ENCODE measurements at regions not wholly inside any gene's neighbourhood (a gene's known extent, or its start where the extent isn't known, plus 50 kb on each side); places are given as distances from the start of the nearest gene placed in this dataset.

DNA sequence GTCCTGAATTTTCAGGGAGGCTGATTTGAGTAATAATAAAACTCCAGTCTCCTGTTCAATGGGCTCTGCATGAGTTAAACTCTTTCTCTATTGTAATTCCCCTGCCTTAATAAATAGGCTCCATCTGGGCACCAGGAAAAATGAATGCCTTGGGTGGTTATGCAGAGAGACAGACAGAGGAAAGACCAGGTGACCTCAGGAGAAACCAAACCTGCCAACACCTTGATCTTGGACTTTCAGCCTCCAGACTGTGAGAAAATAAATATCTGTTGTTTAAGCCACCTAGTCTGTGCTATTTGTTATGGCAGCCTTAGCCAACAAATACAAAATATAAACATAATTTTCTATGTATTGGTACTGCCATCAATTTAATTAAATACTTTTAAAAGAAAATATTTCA lies 64.8 kb upstream of the RAP2B start:
- TF ChIP-seq CEBPB (IDR thresholded peaks at IDR 0.05) (no peak), TAF1 (IDR thresholded peaks at IDR 0.05; ENCODE audit: low read depth) (no peak), EP300 (IDR thresholded peaks at IDR 0.05; ENCODE audit: borderline replicate concordance) (no peak), RAD21 (IDR thresholded peaks at IDR 0.05; ENCODE audit: low read depth) (no peak), FOXM1 (IDR thresholded peaks at IDR 0.05; ENCODE audit: borderline replicate concordance, low read depth) (no peak), NFIC (IDR thresholded peaks at IDR 0.05) (no peak), TEAD4 (IDR thresholded peaks at IDR 0.05) (no peak), TCF12 (IDR thresholded peaks at IDR 0.05; ENCODE audit: low read depth) (no peak)
- TF ChIP-seq, protein P1, sequence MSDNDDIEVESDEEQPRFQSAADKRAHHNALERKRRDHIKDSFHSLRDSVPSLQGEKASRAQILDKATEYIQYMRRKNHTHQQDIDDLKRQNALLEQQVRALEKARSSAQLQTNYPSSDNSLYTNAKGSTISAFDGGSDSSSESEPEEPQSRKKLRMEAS (IDR thresholded peaks at IDR 0.05): no peak

DNA sequence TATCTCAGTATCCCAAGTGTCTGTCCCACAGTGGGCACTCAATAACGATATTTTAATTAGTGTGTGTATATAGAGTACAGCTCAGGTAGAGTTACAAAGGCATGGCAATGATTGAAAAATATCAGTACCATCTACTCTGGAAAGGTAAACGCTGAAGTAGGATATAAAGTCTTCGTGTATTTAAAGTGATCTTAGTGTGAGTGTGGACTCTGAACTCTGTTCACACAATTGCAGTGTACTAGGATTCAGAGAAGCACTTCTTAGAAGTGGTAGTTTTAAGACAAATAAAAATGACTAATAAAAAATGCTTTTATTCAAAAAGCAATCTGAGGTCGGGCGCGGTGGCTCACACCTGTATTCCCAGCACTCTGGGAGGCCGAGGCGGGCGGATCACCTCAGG lies 62.9 kb upstream of the RAP2B start:
- TF ChIP-seq TAF1 (IDR thresholded peaks at IDR 0.05; ENCODE audit: low read depth) (no peak), TEAD4 (IDR thresholded peaks at IDR 0.05) (no peak), TCF12 (IDR thresholded peaks at IDR 0.05; ENCODE audit: low read depth) (no peak), FOXM1 (IDR thresholded peaks at IDR 0.05; ENCODE audit: borderline replicate concordance, low read depth) (no peak), CEBPB (IDR thresholded peaks at IDR 0.05) (no peak), EGR1 (IDR thresholded peaks at IDR 0.05) (no peak), CREB1 (IDR thresholded peaks at IDR 0.05; ENCODE audit: low read depth) (no peak), EP300 (IDR thresholded peaks at IDR 0.05; ENCODE audit: borderline replicate concordance) (no peak), NFIC (IDR thresholded peaks at IDR 0.05) (no peak), YY1 (IDR thresholded peaks at IDR 0.05; ENCODE audit: low read depth) (no peak), ZBTB7A (IDR thresholded peaks at IDR 0.05; ENCODE audit: low read depth) (no peak), RAD21 (IDR thresholded peaks at IDR 0.05; ENCODE audit: low read depth) (no peak)
- TF ChIP-seq, protein P2, sequence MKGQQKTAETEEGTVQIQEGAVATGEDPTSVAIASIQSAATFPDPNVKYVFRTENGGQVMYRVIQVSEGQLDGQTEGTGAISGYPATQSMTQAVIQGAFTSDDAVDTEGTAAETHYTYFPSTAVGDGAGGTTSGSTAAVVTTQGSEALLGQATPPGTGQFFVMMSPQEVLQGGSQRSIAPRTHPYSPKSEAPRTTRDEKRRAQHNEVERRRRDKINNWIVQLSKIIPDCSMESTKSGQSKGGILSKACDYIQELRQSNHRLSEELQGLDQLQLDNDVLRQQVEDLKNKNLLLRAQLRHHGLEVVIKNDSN (IDR thresholded peaks at IDR 0.05): no peak
- TF ChIP-seq, protein P3, sequence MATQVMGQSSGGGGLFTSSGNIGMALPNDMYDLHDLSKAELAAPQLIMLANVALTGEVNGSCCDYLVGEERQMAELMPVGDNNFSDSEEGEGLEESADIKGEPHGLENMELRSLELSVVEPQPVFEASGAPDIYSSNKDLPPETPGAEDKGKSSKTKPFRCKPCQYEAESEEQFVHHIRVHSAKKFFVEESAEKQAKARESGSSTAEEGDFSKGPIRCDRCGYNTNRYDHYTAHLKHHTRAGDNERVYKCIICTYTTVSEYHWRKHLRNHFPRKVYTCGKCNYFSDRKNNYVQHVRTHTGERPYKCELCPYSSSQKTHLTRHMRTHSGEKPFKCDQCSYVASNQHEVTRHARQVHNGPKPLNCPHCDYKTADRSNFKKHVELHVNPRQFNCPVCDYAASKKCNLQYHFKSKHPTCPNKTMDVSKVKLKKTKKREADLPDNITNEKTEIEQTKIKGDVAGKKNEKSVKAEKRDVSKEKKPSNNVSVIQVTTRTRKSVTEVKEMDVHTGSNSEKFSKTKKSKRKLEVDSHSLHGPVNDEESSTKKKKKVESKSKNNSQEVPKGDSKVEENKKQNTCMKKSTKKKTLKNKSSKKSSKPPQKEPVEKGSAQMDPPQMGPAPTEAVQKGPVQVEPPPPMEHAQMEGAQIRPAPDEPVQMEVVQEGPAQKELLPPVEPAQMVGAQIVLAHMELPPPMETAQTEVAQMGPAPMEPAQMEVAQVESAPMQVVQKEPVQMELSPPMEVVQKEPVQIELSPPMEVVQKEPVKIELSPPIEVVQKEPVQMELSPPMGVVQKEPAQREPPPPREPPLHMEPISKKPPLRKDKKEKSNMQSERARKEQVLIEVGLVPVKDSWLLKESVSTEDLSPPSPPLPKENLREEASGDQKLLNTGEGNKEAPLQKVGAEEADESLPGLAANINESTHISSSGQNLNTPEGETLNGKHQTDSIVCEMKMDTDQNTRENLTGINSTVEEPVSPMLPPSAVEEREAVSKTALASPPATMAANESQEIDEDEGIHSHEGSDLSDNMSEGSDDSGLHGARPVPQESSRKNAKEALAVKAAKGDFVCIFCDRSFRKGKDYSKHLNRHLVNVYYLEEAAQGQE (IDR thresholded peaks at IDR 0.05; ENCODE audit: low read depth): no peak
- TF ChIP-seq, protein P1 (IDR thresholded peaks at IDR 0.05): no peak

DNA sequence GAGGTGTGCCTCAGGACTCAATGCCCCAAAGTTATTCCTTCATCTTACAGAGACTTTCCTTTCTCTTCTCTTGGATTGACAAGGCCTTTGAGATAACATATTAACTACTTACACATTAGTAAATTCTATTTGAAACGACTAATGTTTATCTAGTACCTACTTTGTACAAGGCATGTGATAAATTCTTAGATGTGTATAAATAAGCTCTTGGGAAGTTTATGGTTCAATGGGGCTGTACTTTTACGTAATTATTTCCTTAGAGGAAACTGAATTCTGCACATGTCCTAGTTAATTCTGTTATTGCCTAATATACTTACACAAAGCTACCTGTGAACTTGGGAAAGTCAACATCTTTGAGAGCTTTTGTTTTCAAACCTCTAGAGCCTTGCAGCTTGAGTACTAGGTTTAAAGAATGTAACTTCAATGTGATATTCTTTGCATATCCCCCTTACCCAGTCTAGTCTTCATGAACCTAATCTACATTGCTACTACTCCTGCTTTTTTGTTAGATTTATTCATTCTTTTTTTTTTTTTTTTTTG lies 58.5 kb upstream of the RAP2B start:
- no peak for TF ChIP-seq YY1 (IDR thresholded peaks at IDR 0.05; ENCODE audit: low read depth)
- TF ChIP-seq FOXM1 (IDR thresholded peaks at IDR 0.05; ENCODE audit: borderline replicate concordance, low read depth): no peak
- TF ChIP-seq, protein P2 (IDR thresholded peaks at IDR 0.05): no peak
- TF ChIP-seq TCF12 (IDR thresholded peaks at IDR 0.05; ENCODE audit: low read depth): no peak
- no peak for TF ChIP-seq EGR1 (IDR thresholded peaks at IDR 0.05)
- TF ChIP-seq NFIC (IDR thresholded peaks at IDR 0.05): no peak
- no peak for TF ChIP-seq CEBPB (IDR thresholded peaks at IDR 0.05)
- no peak for TF ChIP-seq TEAD4 (IDR thresholded peaks at IDR 0.05)
- no peak for TF ChIP-seq TAF1 (IDR thresholded peaks at IDR 0.05; ENCODE audit: low read depth)
- TF ChIP-seq CREB1 (IDR thresholded peaks at IDR 0.05; ENCODE audit: low read depth): no peak
- TF ChIP-seq EP300 (IDR thresholded peaks at IDR 0.05; ENCODE audit: borderline replicate concordance): no peak
- TF ChIP-seq, protein P3 (IDR thresholded peaks at IDR 0.05; ENCODE audit: low read depth): no peak
- TF ChIP-seq, protein P1 (IDR thresholded peaks at IDR 0.05): no peak
- no peak for TF ChIP-seq RAD21 (IDR thresholded peaks at IDR 0.05; ENCODE audit: low read depth)
- TF ChIP-seq ZBTB7A (IDR thresholded peaks at IDR 0.05; ENCODE audit: low read depth): no peak

DNA sequence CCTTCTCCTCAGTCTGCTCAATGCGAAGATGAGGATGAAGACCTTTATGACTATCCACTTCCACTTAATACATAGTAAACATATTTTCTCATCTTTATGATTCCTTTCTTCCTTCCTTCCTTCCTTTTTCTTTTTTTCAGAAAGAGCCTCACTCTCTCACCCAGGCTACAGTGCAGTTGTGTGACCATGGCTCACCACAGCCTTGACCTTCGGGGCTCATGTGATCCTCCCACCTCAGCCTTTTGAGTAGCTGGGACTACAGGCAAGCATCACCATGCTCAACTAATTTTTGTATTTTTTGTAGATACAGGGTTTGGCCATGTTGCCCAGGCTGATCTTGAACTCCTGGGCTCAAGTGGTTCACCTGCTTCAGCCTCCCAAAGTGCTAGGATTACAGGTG lies 52.0 kb upstream of the RAP2B start:
- TF ChIP-seq TAF1 (IDR thresholded peaks at IDR 0.05; ENCODE audit: low read depth) (no peak), TCF12 (IDR thresholded peaks at IDR 0.05; ENCODE audit: low read depth) (no peak), CREB1 (IDR thresholded peaks at IDR 0.05; ENCODE audit: low read depth) (no peak), RAD21 (IDR thresholded peaks at IDR 0.05; ENCODE audit: low read depth) (no peak), FOXM1 (IDR thresholded peaks at IDR 0.05; ENCODE audit: borderline replicate concordance, low read depth) (no peak), CEBPB (IDR thresholded peaks at IDR 0.05) (no peak), YY1 (IDR thresholded peaks at IDR 0.05; ENCODE audit: low read depth) (no peak), TEAD4 (IDR thresholded peaks at IDR 0.05) (no peak), EP300 (IDR thresholded peaks at IDR 0.05; ENCODE audit: borderline replicate concordance) (no peak), NFIC (IDR thresholded peaks at IDR 0.05) (no peak), ZBTB7A (IDR thresholded peaks at IDR 0.05; ENCODE audit: low read depth) (no peak), EGR1 (IDR thresholded peaks at IDR 0.05) (no peak)
- TF ChIP-seq, protein P2 (IDR thresholded peaks at IDR 0.05): no peak
- TF ChIP-seq, protein P1 (IDR thresholded peaks at IDR 0.05): no peak
- TF ChIP-seq, protein P3 (IDR thresholded peaks at IDR 0.05; ENCODE audit: low read depth): no peak

Data from Ishikawa (cell line).